ENCODE measurements at regions not wholly inside any gene's neighbourhood (a gene's known extent, or its start where the extent isn't known, plus 50 kb on each side); places are given as distances from the start of the nearest gene placed in this dataset.
"Not testable (repeated sequence)": the region's sequence is repeated elsewhere in the genome, so short reads cannot be mapped to it uniquely, and the experiment has no call there.

- DNase-seq = peak; percentile 57
Measured at GRCh38 chr2:237196866-237197618, 111.4 kb downstream of the COPS8 start.

GRCh38 chr2:237198164-237198855 is 112.6 kb downstream of the COPS8 start:
- DNase-seq = no peak

- no peak for DNase-seq
Measured at GRCh38 chr2:237199082-237199481, 113.4 kb downstream of the COPS8 start.

- no peak for DNase-seq
Measured at GRCh38 chr2:237199577-237199976, 113.9 kb downstream of the COPS8 start.

GRCh38 chr2:237200462-237200861 is 114.8 kb downstream of the COPS8 start:
- DNase-seq = no peak

- no peak for DNase-seq
Measured at GRCh38 chr2:237201461-237202287, 116.0 kb downstream of the COPS8 start.

- no peak for DNase-seq
Measured at GRCh38 chr2:237202288-237203030, 116.8 kb downstream of the COPS8 start.

GRCh38 chr2:237205043-237205541 is 119.4 kb downstream of the COPS8 start:
- DNase-seq = no peak

GRCh38 chr2:237205561-237205971 is 119.9 kb downstream of the COPS8 start:
- no peak for DNase-seq

- no peak for DNase-seq
Measured at GRCh38 chr2:237207646-237208045, 122.0 kb downstream of the COPS8 start.

GRCh38 chr2:237208373-237209260 is 122.9 kb downstream of the COPS8 start:
- no peak for DNase-seq

GRCh38 chr2:237209885-237210284 is 124.2 kb downstream of the COPS8 start:
- DNase-seq = no peak

- DNase-seq = no peak
Measured at GRCh38 chr2:237210297-237210696, 124.6 kb downstream of the COPS8 start.

GRCh38 chr2:237210763-237211162 is 125.1 kb downstream of the COPS8 start:
- DNase-seq = no peak

GRCh38 chr2:237212356-237213279 is 126.9 kb downstream of the COPS8 start:
- not testable (repeated sequence) for DNase-seq

- no peak for DNase-seq
Measured at GRCh38 chr2:237213315-237214022, 127.8 kb downstream of the COPS8 start.

GRCh38 chr2:237214030-237214675 is 128.5 kb downstream of the COPS8 start:
- no peak for DNase-seq

GRCh38 chr2:237214963-237215362 is 129.3 kb downstream of the COPS8 start:
- no peak for DNase-seq

- DNase-seq = no peak
Measured at GRCh38 chr2:237217995-237218616, 132.4 kb downstream of the COPS8 start.
